ENCODE measurements at regions not wholly inside any gene's neighbourhood (a gene's known extent, or its start where the extent isn't known, plus 50 kb on each side); places are given as distances from the start of the nearest gene placed in this dataset.
"Not testable (repeated sequence)": the region's sequence is repeated elsewhere in the genome, so short reads cannot be mapped to it uniquely, and the experiment has no call there.

DNA sequence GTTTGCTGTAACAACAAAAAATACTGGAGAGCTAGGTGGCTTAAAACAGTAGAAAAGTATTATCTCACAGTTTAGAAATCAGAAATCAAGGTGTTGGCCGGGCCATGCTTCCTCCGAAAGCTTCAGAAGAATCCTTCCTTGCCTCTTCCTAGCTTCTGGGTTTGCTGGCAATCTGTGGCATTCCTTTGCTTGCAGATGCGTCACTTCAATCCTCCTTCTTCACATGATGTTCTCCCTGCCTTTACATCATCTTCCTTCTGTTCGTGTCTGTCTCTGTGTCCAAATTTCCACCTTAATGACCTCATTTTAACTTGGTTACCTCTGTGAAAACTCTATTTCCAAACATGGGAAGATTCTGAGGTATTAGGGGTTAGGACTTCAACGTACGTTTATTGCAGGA, 90.4 kb upstream of the CHD1 start (continued):
- TF ChIP-seq, protein P1, sequence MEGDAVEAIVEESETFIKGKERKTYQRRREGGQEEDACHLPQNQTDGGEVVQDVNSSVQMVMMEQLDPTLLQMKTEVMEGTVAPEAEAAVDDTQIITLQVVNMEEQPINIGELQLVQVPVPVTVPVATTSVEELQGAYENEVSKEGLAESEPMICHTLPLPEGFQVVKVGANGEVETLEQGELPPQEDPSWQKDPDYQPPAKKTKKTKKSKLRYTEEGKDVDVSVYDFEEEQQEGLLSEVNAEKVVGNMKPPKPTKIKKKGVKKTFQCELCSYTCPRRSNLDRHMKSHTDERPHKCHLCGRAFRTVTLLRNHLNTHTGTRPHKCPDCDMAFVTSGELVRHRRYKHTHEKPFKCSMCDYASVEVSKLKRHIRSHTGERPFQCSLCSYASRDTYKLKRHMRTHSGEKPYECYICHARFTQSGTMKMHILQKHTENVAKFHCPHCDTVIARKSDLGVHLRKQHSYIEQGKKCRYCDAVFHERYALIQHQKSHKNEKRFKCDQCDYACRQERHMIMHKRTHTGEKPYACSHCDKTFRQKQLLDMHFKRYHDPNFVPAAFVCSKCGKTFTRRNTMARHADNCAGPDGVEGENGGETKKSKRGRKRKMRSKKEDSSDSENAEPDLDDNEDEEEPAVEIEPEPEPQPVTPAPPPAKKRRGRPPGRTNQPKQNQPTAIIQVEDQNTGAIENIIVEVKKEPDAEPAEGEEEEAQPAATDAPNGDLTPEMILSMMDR (IDR thresholded peaks at IDR 0.05), result no peak
- TF ChIP-seq FOXM1 (IDR thresholded peaks at IDR 0.05; ENCODE audit: low read depth), result no peak
- no peak for TF ChIP-seq TAF1 (IDR thresholded peaks at IDR 0.05; ENCODE audit: borderline replicate concordance, low read depth, low read length)
- TF ChIP-seq, protein P2, sequence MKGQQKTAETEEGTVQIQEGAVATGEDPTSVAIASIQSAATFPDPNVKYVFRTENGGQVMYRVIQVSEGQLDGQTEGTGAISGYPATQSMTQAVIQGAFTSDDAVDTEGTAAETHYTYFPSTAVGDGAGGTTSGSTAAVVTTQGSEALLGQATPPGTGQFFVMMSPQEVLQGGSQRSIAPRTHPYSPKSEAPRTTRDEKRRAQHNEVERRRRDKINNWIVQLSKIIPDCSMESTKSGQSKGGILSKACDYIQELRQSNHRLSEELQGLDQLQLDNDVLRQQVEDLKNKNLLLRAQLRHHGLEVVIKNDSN (IDR thresholded peaks at IDR 0.05; ENCODE audit: borderline replicate concordance, low read depth), result no peak
- TF ChIP-seq RAD21 (IDR thresholded peaks at IDR 0.05; ENCODE audit: low read length), result no peak
- TF ChIP-seq CHD2 (IDR thresholded peaks at IDR 0.05; ENCODE audit: low read length, partially characterized antibody), result no peak

- Histone ChIP-seq H3K4me3 (ENCODE audit: low read depth in 2 of 2, low read length in 1 of 2) (no peak overlapping the region), H3K36me3 (replicated peaks in 1 of 2; ENCODE audit: control insufficient read depth in 1 of 2, insufficient read depth in 2 of 2, low read length in 1 of 2) (no peaks in the 10 kb centered on the region), H3K79me2 (ENCODE audit: insufficient read depth) (no peaks in the 10 kb centered on the region), H3K4me1 (ENCODE audit: control insufficient read depth in 1 of 2, insufficient read depth in 2 of 2, low read depth in 1 of 2, low read length in 1 of 2) (no peaks in the 10 kb centered on the region; a peak in 1 of 4 replicates), H3K4me2 (no peak overlapping the region), H3K27ac (ENCODE audit: low read depth in 2 of 2, low read length in 1 of 2) (no peak overlapping the region), H3K9me2 (no peaks in the 10 kb centered on the region), H2AFZ (ENCODE audit: low read depth) (no peak overlapping the region), H3K9ac (no peak overlapping the region), H3K27me3 (ENCODE audit: insufficient read depth) (no peaks in the 10 kb centered on the region), H4K20me1 (ENCODE audit: insufficient read depth) (no peaks in the 10 kb centered on the region), H3F3A (replicated peaks; ENCODE audit: insufficient read depth) (no peaks in the 10 kb centered on the region), H3K9me3 (no peaks in the 10 kb centered on the region)
- WGBS (ENCODE audit: low lambda C conversion rate), result no CpG with 5 or more reads among the region's 3 CpGs
- CTCF ChIA-PET, result no interaction called here
- no peak for TF ChIP-seq ELF1 (IDR thresholded peaks at IDR 0.05)
- TF ChIP-seq TCF12 (IDR thresholded peaks at IDR 0.05), result no peak
- no peak for DNase-seq
- POLR2A ChIA-PET, result no interaction called here
These were observed 81.5 kb upstream of the CHD1 start for GRCh38 chr5:99010294-99010693.

GRCh38 chr5:99008009-99008408, 79.2 kb upstream of the CHD1 start:
- WGBS (ENCODE audit: low lambda C conversion rate), result 66% methylated on average over 2 of the region's 2 CpGs
- H3K4me2 ChIP-seq; H3K36me3 ChIP-seq (replicated peaks in 1 of 2; ENCODE audit: control insufficient read depth in 1 of 2, insufficient read depth in 2 of 2, low read length in 1 of 2); POLR2A ChIA-PET; H3K4me3 ChIP-seq (ENCODE audit: low read depth in 2 of 2, low read length in 1 of 2); H2AFZ ChIP-seq (ENCODE audit: low read depth); H3F3A ChIP-seq (replicated peaks; ENCODE audit: insufficient read depth); H3K4me1 ChIP-seq (ENCODE audit: control insufficient read depth in 1 of 2, insufficient read depth in 2 of 2, low read depth in 1 of 2, low read length in 1 of 2); H3K27me3 ChIP-seq (ENCODE audit: insufficient read depth); CTCF ChIA-PET; H3K27ac ChIP-seq (ENCODE audit: low read depth in 2 of 2, low read length in 1 of 2); H3K9ac ChIP-seq; H3K9me2 ChIP-seq; H3K79me2 ChIP-seq (ENCODE audit: insufficient read depth); H3K9me3 ChIP-seq; H4K20me1 ChIP-seq (ENCODE audit: insufficient read depth); DNase-seq: not testable (repeated sequence)

GRCh38 chr5:99005506-99005905, 76.7 kb upstream of the CHD1 start:
- Histone ChIP-seq H3K27ac (ENCODE audit: low read depth in 2 of 2, low read length in 1 of 2) (peak overlapping the region in 1 of 2 experiments; percentile 38; a peak in 1 of 4 replicates), H4K20me1 (ENCODE audit: insufficient read depth) (no peaks in the 10 kb centered on the region), H3K4me1 (ENCODE audit: control insufficient read depth in 1 of 2, insufficient read depth in 2 of 2, low read depth in 1 of 2, low read length in 1 of 2) (no peaks in the 10 kb centered on the region; a peak in 1 of 4 replicates), H3K9me2 (no peaks in the 10 kb centered on the region), H3K9ac (no peak overlapping the region), H2AFZ (ENCODE audit: low read depth) (no peak overlapping the region), H3K9me3 (no peaks in the 10 kb centered on the region), H3K27me3 (ENCODE audit: insufficient read depth) (no peaks in the 10 kb centered on the region), H3K4me2 (no peak overlapping the region), H3F3A (replicated peaks; ENCODE audit: insufficient read depth) (no peaks in the 10 kb centered on the region), H3K4me3 (ENCODE audit: low read depth in 2 of 2, low read length in 1 of 2) (no peak overlapping the region), H3K36me3 (replicated peaks in 1 of 2; ENCODE audit: control insufficient read depth in 1 of 2, insufficient read depth in 2 of 2, low read length in 1 of 2) (no peaks in the 10 kb centered on the region), H3K79me2 (ENCODE audit: insufficient read depth) (no peaks in the 10 kb centered on the region)
- TF ChIP-seq NFIC (IDR thresholded peaks at IDR 0.05; ENCODE audit: borderline replicate concordance), result peak; percentile 37; the same call in 1 of the 2 replicates
- peak; percentile 9; the same call in 1 of the 2 replicates for TF ChIP-seq JUND (IDR thresholded peaks at IDR 0.05)
- peak; percentile 68 for TF ChIP-seq TCF12 (IDR thresholded peaks at IDR 0.05)
- 0 out of 2 replicates have a peak, but pooled peaks have one; percentile 18 for TF ChIP-seq TEAD4 (IDR thresholded peaks at IDR 0.05; ENCODE audit: borderline replicate concordance, insufficient read depth)
- no peak for TF ChIP-seq MEF2A (IDR thresholded peaks at IDR 0.05; ENCODE audit: borderline replicate concordance, low read depth)
- TF ChIP-seq PBX3 (IDR thresholded peaks at IDR 0.05), result peak; percentile 82
- no peak for TF ChIP-seq EZH2phosphoT487 (IDR thresholded peaks at IDR 0.05; ENCODE audit: borderline replicate concordance, low read depth)
- peak; percentile 45; the same call in 1 of the 2 replicates for TF ChIP-seq RFX5 (IDR thresholded peaks at IDR 0.05; ENCODE audit: low read length)
- peak; percentile 42 to 45; a peak in 3 of 4 replicates for TF ChIP-seq EP300 (IDR thresholded peaks at IDR 0.05; ENCODE audit: borderline replicate concordance in 1 of 2, low read depth in 1 of 2, low read length in 1 of 2)
- TF ChIP-seq RXRA (IDR thresholded peaks at IDR 0.05; ENCODE audit: borderline replicate concordance, low read depth), result peak; percentile 45; the same call in 1 of the 2 replicates
- no peak for TF ChIP-seq MAX (IDR thresholded peaks at IDR 0.05; ENCODE audit: low read depth)
- TF ChIP-seq POLR2AphosphoS5 (IDR thresholded peaks at IDR 0.05; ENCODE audit: low read depth, low read length), result peak; percentile 31; the same call in 1 of the 2 replicates
- no peak for DNase-seq
- ChIA-PET CTCF (no interaction called here), POLR2A (no interaction called here)
- WGBS (ENCODE audit: low lambda C conversion rate), result 10% methylated on average over 1 of the region's 1 CpG

All from SK-N-SH (cell line).